BLaER1 treated with 17β-estradiol and CSF1 and Interleukin-3, amounts not matched to agents 10 nM and 100 nM (cell line): ENCODE measurements at regions not wholly inside any gene's neighbourhood (a gene's known extent, or its start where the extent isn't known, plus 50 kb on each side); places are given as distances from the start of the nearest gene placed in this dataset.

ENCODE experiments used
- H3K27ac ChIP-seq, 11 experiments: shearing (Covaris generic); formaldehyde crosslinking; 2 replicates each; pipeline ENCODE4 v1.8.1; 2022
- H3K27me3 ChIP-seq, 11 experiments: shearing (Covaris generic); formaldehyde crosslinking; 2 replicates each; pipeline ENCODE4 v1.8.1; 2022
- H3K36me3 ChIP-seq, 11 experiments: shearing (Covaris generic); formaldehyde crosslinking; 2 replicates each; pipeline ENCODE4 v1.8.1; 2022
- H3K4me1 ChIP-seq, 10 experiments: shearing (Covaris generic); formaldehyde crosslinking; 2 replicates each; pipeline ENCODE4 v1.8.1; 2022
- H3K4me2 ChIP-seq, 11 experiments: shearing (Covaris generic); formaldehyde crosslinking; 2 replicates each; pipeline ENCODE4 v1.8.1; 2022
- H3K4me3 ChIP-seq, 10 experiments: shearing (Covaris generic); formaldehyde crosslinking; 2 replicates each; pipeline ENCODE4 v1.8.1; 2022
- H3K9ac ChIP-seq, 11 experiments: shearing (Covaris generic); formaldehyde crosslinking; 2 replicates each; pipeline ENCODE4 v1.8.1; 2022
- H3K9me3 ChIP-seq, 11 experiments: shearing (Covaris generic); formaldehyde crosslinking; replicated peaks in 1 of 11; 2 replicates each; pipeline ENCODE4 v1.8.1; 2022
- H4K20me1 ChIP-seq, 11 experiments: shearing (Covaris generic); formaldehyde crosslinking; 2 replicates each; pipeline ENCODE4 v1.8.1; 2022
- Cebpa-rat ChIP-seq, 11 experiments: shearing (Covaris generic); IDR thresholded peaks; 2 replicates each; pipeline ENCODE4 v1.8.1; 2022

DNA sequence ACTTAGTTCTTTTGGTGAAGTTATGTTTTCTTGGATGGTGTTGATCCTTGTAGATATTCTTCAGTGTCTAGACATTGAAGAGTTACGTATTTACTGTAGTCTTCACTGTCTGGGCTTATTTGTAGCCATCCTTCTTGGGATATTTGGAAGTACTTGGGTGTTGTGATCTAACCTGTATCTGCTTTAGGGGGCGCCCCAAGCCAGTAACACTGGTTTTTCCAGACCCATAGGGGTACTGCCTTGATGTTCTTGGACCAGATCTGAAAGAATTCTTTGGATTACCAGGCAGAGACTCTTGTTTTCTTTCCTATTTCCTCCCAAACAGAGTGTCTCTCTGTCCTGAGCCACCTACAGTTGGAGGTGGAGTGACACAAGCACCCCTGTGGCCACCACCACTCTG lies 309.1 kb upstream of the IMPG1 start:
- no peak for TF ChIP-seq Cebpa-rat (IDR thresholded peaks at IDR 0.05)
- no peak overlapping the region for H3K9ac ChIP-seq
- no peaks in the 10 kb centered on the region for H4K20me1 ChIP-seq
- H3K27me3 ChIP-seq, result no peaks in the 10 kb centered on the region
- no peak overlapping the region for H3K4me2 ChIP-seq
- peaks cover 0 to 15% (median 9%) of the 10 kb centered on the region in 11 experiments; a peak in 13 of 22 replicates for H3K9me3 ChIP-seq
- H3K4me1 ChIP-seq, result no peaks in the 10 kb centered on the region
- H3K36me3 ChIP-seq, result no peaks in the 10 kb centered on the region
- no peak overlapping the region for H3K4me3 ChIP-seq
- no peak overlapping the region for H3K27ac ChIP-seq

DNA sequence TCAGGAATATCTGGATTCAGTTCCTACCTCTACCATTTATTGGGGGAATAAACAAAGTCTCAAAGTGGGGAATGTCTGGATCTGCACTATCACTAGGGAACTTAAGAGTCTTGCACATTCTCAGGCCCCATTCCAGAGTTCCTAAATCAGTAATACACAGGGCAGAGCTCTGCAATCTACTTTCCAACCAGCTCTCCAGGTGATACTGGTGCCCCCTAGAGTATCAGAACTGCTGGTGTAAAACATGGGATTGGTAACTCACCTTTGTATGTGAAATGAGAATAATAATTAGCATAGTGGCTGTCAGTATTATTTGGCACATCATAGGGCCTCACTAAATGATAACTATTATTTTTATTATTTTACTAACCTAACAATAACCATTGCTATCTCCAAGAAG lies 278.8 kb upstream of the IMPG1 start:
- H3K4me1 ChIP-seq, result no peaks in the 10 kb centered on the region
- H3K4me2 ChIP-seq, result no peak overlapping the region
- no peaks in the 10 kb centered on the region for H3K27me3 ChIP-seq
- H3K27ac ChIP-seq, result no peak overlapping the region
- no peaks in the 10 kb centered on the region for H3K36me3 ChIP-seq
- no peak overlapping the region for H3K4me3 ChIP-seq
- no peak for TF ChIP-seq Cebpa-rat (IDR thresholded peaks at IDR 0.05)
- no peaks in the 10 kb centered on the region for H3K9me3 ChIP-seq
- H3K9ac ChIP-seq, result no peak overlapping the region
- no peaks in the 10 kb centered on the region for H4K20me1 ChIP-seq

DNA sequence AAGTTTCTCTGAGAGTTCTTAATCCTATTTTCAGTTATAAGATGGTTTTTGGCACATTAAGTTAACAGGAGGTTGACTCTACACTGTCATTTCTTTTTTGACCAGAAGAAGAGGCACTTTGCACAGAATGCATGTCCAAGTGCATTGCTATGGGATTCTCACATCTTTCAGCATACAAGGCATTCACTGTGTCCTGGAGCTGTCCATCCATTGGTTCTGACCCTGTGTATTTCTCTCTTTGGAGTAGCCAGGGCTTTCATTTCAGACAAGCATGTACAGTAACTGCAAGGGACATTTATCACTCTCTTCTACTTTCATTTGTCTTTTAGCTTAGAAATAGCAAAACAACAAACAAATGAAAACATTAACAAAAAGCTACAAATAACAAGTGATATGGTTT lies 275.1 kb upstream of the IMPG1 start:
- Histone ChIP-seq H3K4me3 (no peak overlapping the region), H3K27me3 (no peaks in the 10 kb centered on the region), H3K4me2 (no peak overlapping the region), H3K9ac (no peak overlapping the region), H3K9me3 (no peaks in the 10 kb centered on the region), H3K36me3 (no peaks in the 10 kb centered on the region), H4K20me1 (no peaks in the 10 kb centered on the region), H3K4me1 (no peaks in the 10 kb centered on the region), H3K27ac (no peak overlapping the region)
- no peak for TF ChIP-seq Cebpa-rat (IDR thresholded peaks at IDR 0.05)

DNA sequence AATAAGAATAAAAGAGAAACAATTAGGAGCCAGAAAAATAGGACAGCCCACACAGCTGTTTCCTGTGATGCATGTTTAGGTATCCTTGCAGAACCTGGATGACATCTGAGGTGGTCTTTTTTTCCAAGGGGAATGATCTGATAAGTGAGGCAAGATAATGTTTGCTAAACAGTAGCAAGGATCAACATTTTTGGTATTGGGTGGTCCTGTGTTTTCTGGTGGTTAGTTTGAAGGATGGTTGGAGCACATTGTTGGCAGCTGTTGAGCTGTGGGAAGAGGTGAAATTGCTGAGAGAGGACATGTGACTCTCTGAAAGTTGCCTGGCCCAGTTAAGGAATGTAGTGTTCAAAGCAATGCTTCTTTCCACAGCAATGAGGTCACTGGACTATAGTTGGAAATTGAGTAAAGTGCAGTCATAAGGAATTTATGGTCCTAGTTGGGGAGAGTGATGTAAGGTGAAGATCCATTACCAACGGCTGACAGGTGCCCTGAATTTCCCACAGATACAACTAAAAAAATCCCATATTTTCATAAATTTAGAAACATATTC lies 270.2 kb upstream of the IMPG1 start:
- no peaks in the 10 kb centered on the region for H3K27me3 ChIP-seq
- no peak for TF ChIP-seq Cebpa-rat (IDR thresholded peaks at IDR 0.05)
- no peak overlapping the region for H3K27ac ChIP-seq
- H3K9ac ChIP-seq, result no peak overlapping the region
- 0 out of 22 replicates have a peak, but pooled peaks cover 0 to 4% (median 0%) of the 10 kb centered on the region in 11 experiments for H3K9me3 ChIP-seq
- no peaks in the 10 kb centered on the region for H4K20me1 ChIP-seq
- H3K4me3 ChIP-seq, result no peak overlapping the region
- no peaks in the 10 kb centered on the region for H3K4me1 ChIP-seq
- H3K4me2 ChIP-seq, result no peak overlapping the region
- no peaks in the 10 kb centered on the region for H3K36me3 ChIP-seq

DNA sequence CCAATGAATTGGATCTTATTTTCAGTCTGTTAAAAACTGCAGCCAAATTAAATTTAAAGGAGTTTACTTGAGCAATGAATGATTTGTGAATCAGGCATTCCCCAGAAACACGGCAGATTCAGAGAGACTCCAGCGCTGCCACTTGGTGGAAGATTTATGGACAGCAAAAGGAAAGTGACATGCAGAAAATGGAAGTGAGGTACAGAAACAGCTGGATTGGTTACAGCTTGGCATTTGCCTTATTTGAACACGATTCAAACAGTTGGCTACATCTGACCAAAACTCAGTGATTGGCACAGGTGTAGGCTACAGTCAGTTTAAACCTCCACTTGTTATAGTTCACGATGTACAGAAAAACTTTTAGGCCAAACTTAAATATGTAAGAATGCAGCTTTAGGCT lies 257.6 kb upstream of the IMPG1 start:
- no peak for TF ChIP-seq Cebpa-rat (IDR thresholded peaks at IDR 0.05)
- Histone ChIP-seq H3K27ac (no peak overlapping the region), H4K20me1 (no peaks in the 10 kb centered on the region)

DNA sequence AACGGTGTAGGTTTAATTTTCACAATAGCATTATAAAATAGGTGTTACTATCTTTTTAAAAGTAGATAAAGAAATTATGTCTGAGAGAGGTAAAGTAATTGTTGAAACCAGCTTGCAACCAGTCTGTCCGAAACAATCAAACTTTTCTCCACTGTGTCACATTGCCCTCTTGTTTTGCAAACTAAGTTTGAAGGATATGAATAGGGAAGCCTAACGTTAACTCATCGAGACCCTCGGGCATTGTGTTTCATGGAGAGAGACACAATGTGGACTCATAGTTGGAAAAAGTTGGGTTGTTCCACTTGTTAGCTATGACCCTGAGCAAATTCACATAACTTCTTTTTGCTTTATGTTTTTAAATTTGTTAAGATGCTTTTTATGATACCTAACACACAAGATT lies 254.4 kb upstream of the IMPG1 start:
- Histone ChIP-seq H3K4me2 (no peak overlapping the region), H3K36me3 (no peaks in the 10 kb centered on the region), H3K9ac (no peak overlapping the region), H4K20me1 (no peaks in the 10 kb centered on the region), H3K9me3 (no peaks in the 10 kb centered on the region), H3K4me3 (no peak overlapping the region), H3K27ac (no peak overlapping the region), H3K27me3 (no peaks in the 10 kb centered on the region), H3K4me1 (no peaks in the 10 kb centered on the region)
- TF ChIP-seq Cebpa-rat (IDR thresholded peaks at IDR 0.05), result no peak

More for the DNA sequence above, 257.6 kb upstream of the IMPG1 start:
- Histone ChIP-seq H3K9ac (no peak overlapping the region), H3K4me2 (no peak overlapping the region), H3K36me3 (no peaks in the 10 kb centered on the region), H3K27me3 (no peaks in the 10 kb centered on the region), H3K9me3 (no peaks in the 10 kb centered on the region), H3K4me3 (no peak overlapping the region), H3K4me1 (no peaks in the 10 kb centered on the region)
